ENCODE measurements at regions not wholly inside any gene's neighbourhood (a gene's known extent, or its start where the extent isn't known, plus 50 kb on each side); places are given as distances from the start of the nearest gene placed in this dataset.

DNA sequence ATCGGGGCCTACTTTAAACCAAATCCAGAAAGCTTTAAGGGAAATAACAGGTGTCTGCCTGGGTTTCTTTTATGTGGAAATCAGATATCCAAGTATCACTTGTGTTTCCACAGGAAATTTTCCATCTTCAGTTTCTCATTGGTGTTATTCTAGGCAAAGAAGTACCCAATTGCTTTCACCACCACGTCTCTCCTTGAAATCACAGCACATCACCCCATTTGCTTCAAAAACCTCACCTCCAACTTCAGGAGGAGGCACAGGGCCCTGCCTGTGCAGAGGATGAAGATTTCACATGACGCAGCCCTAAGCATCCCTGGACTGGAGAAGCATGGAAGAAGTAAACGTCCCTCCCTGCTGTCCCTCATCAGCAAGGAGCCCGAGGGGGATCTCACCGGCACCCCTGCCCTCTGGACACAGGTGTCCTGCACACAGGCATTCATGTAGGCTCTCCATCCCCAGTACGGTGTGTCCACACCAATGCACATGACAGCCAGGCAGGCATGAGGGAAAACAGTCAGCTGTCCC is 182.3 kb downstream of the TBXT start:
- no peak for DNase-seq

- DNase-seq: no peak
These were observed 182.8 kb downstream of the TBXT start for GRCh38 chr6:165984729-165985275.

GRCh38 chr6:165983112-165984072 is 184.3 kb downstream of the TBXT start:
- no peak for DNase-seq

DNA sequence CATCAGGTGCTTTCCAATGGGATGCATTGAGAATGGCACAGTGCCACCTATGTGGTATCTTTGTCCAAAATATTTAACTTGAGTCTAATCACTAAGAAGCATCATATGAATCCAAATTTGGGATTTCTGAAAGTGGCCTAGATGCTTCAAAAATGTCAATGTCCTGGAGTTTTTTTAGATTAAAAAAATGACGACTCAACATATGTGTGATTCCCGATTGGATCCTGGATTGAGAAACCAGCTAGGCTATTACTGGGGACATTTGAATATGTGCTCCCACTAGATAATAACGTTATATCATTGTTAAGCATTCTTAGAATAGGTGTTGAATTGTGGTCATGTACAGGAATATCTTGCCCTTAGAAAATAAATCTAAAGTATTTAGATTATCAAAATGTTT is 189.2 kb downstream of the TBXT start:
- DNase-seq: no peak

- no peak for DNase-seq
These were observed 191.0 kb downstream of the TBXT start for GRCh38 chr6:165976684-165977083.

GRCh38 chr6:165974817-165975216 is 192.8 kb downstream of the TBXT start:
- no peak for DNase-seq

- no peak for DNase-seq
These were observed 194.2 kb downstream of the TBXT start for GRCh38 chr6:165973473-165973872.

GRCh38 chr6:165972139-165972802 is 195.4 kb downstream of the TBXT start:
- DNase-seq: no peak

- no peak for DNase-seq
These were observed 196.4 kb downstream of the TBXT start for GRCh38 chr6:165971202-165971601.

GRCh38 chr6:165970001-165970400 is 197.7 kb downstream of the TBXT start:
- DNase-seq: no peak

- no peak for DNase-seq
These were observed 198.5 kb downstream of the TBXT start for GRCh38 chr6:165969184-165969583.

DNA sequence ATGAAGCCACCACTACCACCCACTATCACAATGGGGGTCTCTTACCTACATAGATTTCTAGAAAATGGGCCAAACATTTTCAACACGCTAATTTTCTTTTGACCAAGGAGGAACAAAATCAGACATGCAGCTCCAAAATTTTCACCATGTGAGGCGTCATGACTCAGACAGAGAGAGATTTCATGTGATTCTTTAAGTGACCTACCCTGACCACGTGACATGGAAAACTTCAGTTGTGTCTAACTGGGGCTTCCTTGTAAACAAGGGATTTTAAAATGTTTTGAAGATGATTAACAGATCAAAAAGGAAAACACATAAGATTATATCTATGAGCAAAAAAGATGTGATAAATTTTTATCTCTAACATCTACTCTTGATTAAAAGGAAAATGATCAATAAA is 199.2 kb downstream of the TBXT start:
- no peak for DNase-seq

GRCh38 chr6:165967810-165968407 is 199.7 kb downstream of the TBXT start:
- no peak for DNase-seq

DNA sequence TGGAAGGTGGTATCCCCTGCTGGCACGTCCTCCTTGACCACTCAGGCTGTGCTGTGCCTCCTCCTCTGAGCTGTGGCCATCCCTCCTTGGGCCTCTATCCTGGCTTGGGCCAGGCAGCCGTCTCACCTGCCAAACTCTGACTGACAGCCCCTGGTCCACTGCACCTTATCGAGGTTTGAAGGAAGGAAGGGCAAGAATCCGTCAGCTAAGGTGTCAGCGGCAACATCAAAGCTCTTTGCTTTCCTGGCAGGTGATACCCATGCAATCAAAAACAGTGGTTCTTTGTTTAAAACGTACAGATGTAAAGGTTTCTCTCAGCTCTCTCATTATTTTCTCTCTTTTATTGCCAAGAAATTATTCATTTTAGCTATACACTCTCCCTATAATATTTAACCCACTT is 203.9 kb downstream of the TBXT start:
- DNase-seq: no peak

GRCh38 chr6:165962366-165962765 is 205.3 kb downstream of the TBXT start:
- no peak for DNase-seq

- no peak for DNase-seq
These were observed 206.4 kb downstream of the TBXT start for GRCh38 chr6:165961233-165961632.

- DNase-seq: no peak
These were observed 207.0 kb downstream of the TBXT start for GRCh38 chr6:165960695-165961094.

- no peak for DNase-seq
These were observed 208.0 kb downstream of the TBXT start for GRCh38 chr6:165959627-165960026.

GRCh38 chr6:165956874-165957273 is 210.8 kb downstream of the TBXT start:
- DNase-seq: no peak

DNA sequence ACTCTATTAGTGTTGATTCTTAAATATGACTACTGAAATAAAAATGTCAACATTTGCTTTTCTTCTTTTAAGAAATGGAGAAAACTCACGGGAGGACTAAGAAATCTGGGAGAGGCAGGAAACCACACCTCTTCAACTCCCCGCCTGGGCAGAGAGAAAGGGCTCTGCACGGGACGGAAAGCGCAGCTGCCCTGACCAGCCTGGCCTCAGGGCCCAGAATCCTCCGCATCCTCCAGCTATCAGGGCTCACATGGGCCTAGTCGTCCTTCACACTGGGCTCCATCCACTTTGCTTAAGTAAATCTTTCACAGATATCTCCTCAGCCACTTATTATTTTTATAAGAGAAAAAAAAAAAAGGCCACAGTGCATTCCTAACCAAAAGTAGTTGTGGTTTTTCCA is 215.1 kb downstream of the TBXT start:
- no peak for DNase-seq

DNA sequence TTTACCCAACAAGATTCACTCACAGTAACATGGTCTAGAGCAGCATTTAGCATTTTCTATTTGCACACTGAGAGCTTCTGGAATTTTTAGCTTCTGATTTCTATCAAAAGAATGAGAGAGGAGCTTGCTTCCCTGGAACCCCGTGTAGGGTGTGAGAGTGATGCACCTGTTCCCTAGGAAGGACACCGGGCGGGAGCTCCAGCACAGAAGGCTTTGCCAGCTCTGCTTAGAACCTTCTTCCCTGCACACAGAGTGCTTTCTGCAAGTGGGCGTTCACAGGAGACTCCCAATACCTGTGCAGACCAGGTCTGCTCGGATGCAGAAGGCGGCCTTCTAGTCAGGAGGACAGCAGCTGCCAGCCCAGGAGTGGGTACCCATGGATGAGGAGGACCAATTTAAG is 217.3 kb downstream of the TBXT start:
- DNase-seq: no peak

DNA sequence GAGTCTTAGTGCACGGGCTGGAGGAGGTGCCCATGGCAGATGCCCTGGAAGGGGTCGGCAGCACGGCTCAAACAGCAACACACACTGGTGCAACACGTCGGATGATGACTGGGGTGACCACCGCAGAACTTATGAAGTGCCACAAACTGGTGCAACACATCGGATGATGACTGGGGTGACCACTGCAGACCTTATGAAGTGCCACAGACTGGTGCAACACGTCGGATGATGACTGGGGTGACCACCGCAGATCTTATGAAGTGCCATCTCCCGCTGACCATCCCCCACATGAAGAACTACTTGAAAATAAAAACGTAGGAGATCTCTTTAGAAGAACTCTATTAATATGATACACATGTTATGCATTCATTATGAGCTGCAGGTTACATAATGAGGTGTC is 218.3 kb downstream of the TBXT start:
- DNase-seq: no peak

- DNase-seq: no peak
These were observed 223.6 kb downstream of the TBXT start for GRCh38 chr6:165944002-165944466.
